NB4 (cell line): ENCODE measurements at regions not wholly inside any gene's neighbourhood (a gene's known extent, or its start where the extent isn't known, plus 50 kb on each side); places are given as distances from the start of the nearest gene placed in this dataset.

Source experiments
- CTCF ChIP-seq: IDR thresholded peaks from one replicate; pipeline ENCODE4 v1.5.1; 2012; ENCODE audit warnings: low read depth, low read length
- MAX ChIP-seq: IDR thresholded peaks from 2 replicates; pipeline ENCODE4 v1.6.1; 2011; ENCODE audit warnings: low read depth, low read length
- POLR2A ChIP-seq: IDR thresholded peaks from 2 replicates; pipeline ENCODE4 v1.6.1; 2011; ENCODE audit warnings: mild to moderate bottlenecking; ENCODE audit not compliant: insufficient read length; ENCODE audit errors: extremely low read depth

DNA sequence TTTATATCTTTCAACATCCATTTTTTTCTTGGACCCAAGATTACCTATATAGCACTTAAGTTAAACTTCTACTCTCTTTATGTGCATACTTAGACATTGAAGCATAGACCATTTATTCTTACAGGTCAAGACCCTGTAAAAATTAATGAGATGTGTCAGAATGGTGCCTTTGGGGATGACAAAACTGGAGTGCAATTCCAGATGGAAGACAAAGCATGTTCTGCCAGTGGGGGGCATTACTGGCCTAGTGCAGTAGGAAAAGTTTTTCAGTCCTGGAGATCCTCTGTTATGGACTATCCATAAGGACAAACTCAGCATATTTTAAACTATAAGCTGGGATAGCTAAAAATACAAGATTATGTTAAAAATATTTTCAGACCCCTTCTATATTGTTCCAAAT lies 57.8 kb upstream of the MMADHC start:
- no peak for TF ChIP-seq CTCF
- no peak for TF ChIP-seq MAX
- no peak for TF ChIP-seq POLR2A
